M059J (cell line): ENCODE measurements at regions not wholly inside any gene's neighbourhood (a gene's known extent, or its start where the extent isn't known, plus 50 kb on each side); places are given as distances from the start of the nearest gene placed in this dataset.
"Not testable (repeated sequence)": the region's sequence is repeated elsewhere in the genome, so short reads cannot be mapped to it uniquely, and the experiment has no call there.

Experiments
- DNase-seq: peaks from one replicate; pipeline ENCODE4 v3.0.0-alpha.2; 2012; ENCODE audit warnings: low read depth

DNA sequence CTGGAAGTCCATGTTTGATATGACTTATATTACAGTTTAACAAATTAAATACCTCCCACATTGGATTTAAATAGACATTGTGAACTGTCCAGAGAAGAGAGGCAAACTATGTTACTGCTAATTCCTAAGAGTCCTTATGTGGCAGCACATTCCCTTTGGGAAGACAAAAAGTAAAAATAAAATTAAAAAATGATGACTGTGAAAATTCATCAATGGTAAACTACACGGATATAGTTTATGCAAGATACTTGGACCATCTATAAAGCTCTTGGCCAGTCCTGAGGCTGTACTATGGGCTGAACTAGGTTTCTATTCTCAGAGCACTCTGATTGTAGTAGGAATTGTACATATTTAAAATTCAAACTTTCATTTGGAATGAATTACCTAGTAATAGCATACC lies 206.4 kb downstream of the LRRK2 start:
- DNase-seq: no peak

DNA sequence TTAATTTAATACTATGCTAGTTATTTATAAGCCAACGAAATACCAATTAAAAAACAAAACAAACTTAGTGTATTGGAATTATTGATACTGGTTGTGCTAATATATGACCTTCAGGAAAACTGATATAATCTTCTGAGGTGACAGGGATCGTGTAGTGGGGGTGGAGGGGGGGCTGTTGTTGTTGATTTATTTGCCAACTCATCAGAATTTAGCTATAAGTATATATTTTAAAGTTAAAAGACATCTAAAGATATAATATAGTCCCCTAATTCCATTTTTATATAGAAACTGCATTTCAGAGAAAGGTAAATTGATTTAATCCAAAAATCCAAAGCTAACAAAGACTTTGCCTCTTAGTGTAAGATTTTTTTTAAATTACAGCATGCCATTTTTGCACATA lies 210.5 kb downstream of the LRRK2 start:
- DNase-seq: no peak

DNA sequence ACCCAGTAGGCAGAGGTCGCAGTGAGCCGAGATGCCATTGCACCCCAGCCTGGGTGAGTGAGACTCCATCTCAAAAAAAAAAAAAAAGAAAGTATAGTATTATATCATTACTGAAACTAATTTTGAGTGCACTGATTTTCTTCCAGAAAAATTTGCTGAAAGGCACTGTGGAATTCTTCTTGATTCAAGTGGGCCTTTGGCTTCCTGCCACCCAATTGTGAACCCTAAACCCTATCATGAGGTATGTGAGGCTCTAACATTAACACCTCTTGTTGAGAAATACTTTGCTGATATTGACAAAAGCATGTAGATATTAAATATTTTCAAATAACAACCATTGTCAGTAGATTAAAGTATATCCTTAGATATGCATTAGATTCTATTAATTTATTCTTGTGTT lies 211.2 kb downstream of the LRRK2 start:
- no peak for DNase-seq

DNA sequence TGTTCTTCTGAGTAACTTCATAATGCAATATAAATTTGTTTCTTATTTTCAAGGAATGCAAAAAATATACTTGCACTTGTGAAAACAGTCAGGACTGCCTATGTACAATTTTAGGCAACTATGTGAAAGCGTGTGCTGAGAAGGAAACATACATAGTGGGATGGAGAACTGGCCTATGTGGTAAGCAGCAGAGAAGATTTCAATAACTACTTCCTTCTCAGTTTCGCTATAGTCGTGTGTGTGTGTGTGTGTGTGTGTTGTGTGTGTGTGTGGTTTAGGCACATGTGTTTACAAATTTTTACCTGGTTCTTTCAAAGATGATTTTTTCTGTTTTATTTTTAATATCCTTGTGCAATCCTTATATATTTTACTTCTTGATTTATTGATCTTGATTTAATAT lies 211.8 kb downstream of the LRRK2 start:
- no peak for DNase-seq

DNA sequence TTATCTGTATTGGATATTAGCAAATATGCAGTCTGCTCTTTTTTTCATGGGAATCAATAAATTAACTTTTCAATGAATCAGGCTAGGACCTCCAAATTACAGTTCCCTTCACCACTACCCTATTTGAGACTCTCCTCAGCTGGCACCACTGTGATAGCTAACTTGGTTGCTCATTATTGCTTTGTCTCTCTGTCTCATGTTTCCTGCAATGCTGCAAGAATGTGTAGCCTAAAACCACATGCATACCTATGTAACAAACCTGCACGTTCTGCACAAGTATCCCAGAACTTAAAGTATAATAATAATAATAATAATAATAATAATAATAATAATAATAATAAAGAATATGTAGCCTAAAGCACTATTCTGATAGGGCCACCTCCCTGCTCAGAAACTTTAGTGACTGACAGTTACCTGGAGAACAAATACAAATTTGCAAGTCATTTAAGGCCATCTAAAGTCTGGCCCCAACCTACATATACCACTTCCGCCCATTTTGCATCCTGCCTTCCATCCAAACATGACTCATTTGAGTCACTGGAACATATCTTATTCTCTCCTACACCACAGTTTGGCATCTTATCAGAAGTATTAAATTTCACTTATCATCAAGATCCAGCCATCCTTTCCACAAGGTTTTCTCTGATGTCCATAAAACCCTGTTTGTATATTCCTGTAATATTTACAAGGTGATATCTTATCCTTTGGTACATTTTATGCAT lies 215.1 kb downstream of the LRRK2 start:
- peak; percentile 1 for DNase-seq

DNA sequence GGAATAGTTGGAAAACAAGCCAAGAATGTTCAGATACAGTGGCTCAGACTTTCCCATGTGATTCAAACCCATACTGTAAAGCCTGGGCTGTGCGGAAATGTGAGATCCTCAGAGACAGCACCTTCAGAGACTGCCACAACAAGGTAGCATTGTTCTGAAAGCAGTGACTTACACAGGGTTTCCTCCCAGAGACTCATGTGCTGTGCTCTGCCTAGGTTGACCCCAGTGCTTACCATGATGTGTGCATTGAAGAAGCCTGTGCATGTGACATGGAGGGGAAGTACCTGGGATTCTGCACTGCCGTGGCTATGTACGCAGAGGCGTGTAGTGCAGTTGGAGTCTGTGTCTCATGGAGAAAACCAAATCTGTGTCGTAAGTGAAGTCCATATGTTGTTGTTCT lies 219.4 kb downstream of the LRRK2 start:
- no peak for DNase-seq

DNA sequence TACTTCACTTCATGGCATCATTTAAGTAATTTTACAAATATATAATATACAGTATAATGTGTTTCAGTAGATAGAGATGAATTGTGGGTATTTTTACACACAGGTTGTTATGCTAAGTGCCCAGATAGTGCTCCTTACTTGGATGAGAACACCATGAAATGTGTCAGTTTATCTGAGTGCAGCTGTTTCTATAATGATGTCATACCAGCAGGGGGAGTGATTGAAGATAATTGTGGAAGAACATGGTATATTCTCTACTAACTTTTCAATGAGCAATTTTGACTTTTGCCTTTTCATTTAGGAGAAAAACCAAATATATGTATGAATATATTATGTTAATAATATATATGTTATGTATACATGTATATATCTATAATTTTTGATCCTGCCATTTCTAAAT lies 221.6 kb downstream of the LRRK2 start:
- DNase-seq: no peak

DNA sequence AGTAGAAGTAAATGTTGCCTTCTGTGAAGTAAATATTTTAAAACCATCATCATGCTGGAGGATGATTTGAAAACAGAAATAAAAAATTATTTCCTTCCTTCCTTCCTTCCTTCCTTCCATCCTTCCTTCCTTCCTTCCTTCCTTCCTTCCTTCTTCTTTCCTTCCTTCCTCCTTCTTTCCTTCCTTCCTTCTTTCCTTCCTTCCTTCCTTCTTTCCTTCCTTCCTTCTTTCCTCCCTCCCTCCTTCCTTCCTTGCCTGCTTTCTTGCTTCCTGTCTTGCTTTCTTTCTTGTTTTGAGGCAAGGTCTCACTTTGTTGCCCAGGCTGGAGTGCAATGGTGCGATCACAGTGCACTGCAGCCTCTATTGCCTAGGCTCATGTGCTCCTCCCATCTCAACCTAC lies 223.7 kb downstream of the LRRK2 start:
- not testable (repeated sequence) for DNase-seq

DNA sequence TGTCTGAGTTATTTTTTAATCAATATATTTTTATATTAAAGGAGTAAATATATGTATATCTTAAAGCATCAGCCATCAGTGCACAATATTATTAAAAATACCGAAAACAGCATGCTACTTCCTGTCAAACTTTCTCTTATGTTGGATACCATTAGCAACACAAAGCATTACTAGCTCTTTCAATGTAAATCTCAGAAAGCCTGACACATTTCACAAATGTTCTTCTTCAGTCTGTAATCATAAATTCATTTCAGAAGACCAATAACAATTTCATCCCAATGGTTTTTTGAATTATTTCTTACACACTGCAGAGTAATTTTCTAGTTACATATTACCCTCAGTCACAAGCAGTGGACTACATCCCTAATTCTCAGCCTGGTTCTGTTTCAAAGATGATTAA lies 226.9 kb downstream of the LRRK2 start:
- DNase-seq: no peak

DNA sequence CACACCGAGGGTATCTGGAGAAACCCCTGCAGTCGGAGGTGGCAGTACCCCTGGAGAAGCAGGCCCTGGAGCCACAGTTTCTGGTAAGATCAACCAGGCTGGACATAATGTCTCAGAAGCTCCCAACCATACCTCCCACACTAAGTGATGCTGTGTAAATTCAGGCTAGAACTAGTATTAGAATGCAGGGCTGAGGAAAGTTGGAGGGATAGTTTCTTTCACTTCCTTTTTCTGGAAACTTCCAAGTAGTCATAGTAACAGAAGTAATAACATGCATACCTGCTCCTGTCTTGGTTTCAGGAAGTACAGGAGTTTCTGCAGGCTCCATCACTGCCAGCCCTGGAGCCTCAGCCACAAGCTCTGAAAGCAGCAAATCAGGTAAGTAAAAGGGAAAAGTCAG lies 228.1 kb upstream of the CNTN1 start:
- DNase-seq: no peak

DNA sequence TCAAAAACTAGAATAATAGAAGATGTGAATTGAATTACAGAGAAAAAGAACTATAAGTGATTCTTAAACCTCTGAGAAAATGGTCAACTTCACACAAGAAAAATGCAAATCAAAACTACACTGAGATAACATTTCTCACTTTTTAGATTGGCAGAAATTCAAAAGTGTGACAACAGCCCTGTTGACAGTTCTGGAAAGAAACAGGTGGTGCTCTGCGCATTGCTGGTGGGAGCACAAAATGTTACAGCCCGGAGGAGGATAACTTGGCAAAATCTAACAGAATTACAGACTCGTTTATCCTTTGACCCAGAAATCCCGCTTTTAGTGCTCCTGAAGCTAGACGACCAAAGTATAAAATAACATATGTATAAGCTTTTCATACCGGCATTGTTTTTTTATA lies 222.5 kb upstream of the CNTN1 start:
- no peak for DNase-seq

DNA sequence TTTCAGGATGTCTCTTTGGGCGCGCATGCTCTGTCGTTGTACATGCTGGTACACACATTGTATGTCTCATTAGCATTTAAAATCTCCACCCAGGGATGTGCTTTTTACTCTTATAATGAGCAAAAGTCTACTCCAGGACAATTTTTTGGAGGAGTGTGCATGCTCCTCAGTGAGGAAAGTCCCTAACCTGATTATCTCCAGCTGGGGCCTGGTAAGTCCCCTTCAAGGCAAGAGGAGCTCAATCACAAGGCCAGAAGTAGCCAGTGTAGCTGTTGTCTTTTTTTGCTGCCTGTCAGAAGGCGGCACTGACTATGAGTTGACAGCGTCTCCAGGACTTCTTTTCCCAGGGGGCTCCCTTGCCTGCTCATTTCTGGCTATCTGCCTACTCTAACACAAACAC lies 218.3 kb upstream of the CNTN1 start:
- DNase-seq: no peak

DNA sequence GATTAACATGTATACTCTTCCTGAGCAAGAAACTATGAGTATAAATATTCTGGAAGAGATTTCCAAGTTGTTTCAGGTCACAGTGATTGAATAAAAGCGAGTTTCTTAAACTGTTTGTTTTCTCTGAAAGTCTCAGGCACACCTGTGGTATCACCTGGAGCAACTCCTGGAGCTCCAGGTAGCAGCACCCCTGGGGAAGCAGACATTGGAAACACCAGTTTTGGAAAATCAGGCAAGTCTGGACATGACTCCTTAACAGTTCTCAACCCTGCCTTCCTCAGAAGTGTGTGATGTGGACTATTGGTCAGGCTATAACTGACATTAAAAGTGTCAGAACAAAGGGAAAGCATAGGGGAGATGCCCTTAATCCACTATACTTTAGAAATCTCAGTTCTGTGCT lies 217.6 kb upstream of the CNTN1 start:
- no peak for DNase-seq

DNA sequence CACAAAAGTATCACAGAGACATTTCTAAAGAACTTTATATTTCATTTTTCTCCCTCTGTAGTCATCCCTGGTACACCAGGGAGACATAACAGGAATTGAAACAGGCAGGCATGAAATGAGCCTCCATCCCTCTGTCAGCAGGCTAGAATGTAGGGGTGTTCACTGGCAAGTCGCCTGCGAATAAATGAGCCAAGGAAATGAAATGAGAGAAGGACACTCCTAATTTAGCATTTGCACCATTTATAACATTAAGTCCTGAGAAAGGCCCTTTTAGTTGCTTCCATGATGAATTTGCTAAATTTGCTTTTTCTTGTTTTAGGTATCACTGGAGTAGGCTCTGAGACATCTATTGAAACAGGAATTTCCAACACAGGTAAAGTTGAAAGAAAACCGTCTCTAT lies 192.4 kb upstream of the CNTN1 start:
- no peak for DNase-seq

DNA sequence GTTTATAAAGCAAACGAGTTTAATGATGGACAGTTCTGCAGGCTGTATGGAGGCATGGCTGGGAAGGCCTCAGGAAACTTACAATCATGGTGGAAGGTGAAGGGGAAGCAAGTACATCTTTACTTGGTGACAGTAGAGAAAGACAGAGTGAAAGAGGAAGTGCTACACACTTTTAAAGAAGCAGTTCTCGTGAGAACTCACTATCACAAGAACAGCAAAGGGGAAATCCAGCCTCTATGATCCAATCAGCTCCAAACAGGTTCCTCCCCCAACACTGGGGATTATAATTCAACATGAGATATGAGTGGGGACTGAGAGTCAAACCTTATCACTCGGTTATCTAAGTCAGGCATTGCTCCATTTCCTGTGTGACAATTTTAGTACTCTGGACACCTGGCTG lies 189.9 kb upstream of the CNTN1 start:
- DNase-seq: no peak

DNA sequence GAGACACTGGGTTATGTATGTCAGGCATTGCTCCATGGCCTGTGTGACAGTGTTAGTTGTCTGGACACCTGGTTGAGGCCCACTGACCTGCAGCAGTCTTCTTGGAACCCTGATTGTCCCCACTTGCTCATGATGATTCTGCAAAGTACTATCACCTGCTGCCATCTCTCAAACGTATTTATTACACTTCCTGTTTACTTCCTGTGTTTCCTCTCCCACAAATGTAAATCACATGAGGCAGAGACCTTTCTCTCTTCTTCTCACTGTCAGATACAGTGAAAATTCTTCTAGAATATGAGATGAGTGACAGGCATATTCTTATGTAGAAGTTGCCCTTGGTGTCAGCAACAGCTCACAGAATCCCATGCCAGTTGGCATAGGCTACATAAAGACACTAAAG lies 186.9 kb upstream of the CNTN1 start:
- DNase-seq: no peak

DNA sequence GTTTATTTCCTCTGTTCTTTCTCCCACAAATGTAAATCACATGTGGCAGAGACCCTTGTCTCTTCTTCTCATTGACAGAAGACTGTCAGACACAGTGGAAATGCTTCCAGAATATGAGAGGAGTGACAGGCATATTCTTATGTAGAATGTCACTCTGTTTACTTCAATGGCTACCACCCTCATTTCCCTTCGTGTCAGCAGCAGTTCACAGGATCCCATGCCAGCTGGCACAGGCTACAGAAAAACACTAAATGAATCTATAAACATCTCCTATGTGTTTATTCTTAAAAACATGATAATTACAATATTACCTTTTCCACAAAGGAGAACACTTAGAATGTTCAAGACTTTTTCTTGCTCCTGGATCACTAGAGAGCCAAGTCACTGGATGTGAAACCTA lies 183.8 kb upstream of the CNTN1 start:
- no peak for DNase-seq

DNA sequence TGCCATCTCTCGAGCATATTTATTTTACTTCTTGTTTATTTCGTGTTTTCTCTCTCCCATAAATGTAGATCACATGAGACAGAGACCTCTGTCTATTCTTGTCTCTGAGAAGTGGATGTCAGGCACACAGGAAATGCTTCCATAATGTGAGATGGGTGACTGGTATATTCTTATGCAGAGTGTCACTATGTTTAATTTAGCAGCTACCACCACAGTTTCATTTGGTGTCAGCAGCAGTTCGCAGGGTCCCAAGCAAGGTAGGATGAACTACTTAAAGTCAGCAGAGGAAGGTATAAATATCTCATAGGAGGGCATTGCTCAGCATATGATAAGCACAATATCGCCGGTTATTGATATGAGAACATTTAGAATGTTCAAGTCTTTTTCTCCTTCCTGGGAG lies 180.9 kb upstream of the CNTN1 start:
- DNase-seq: no peak

DNA sequence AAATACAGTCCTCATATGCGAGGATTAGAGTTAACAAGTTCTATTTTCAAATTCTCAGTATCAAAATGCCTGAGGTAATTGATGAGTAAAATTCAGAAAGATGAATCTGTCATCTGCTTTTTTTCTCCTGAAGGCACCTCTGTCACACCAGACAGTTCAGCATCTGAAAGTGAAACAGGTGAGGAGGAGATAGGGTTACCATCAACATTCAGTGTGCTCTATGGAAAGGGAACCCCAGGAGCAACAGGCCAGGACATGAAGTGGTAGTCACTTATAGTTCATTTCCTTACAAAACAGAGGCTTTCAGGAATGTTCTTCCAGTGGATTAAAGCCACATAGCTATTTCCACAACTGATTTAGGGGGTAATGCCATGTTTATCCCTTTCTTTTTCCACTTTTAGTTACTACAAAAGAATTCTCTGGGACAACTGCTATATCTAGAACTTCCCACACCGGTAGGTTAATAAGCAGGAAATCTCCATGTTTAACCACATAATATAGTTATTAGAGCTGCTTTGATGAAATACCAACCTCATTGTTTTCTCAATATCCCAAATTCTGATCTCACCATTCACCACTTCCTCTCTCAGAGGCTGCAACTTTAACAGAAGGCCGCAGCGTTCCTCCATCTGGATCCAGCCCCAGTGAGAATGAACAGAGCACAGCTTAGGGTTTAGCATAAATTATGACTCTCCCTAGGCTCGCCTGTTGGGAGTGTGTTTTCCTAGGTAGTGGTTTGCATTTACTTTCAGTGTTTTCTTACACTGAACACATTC lies 177.0 kb upstream of the CNTN1 start:
- DNase-seq: no peak

DNA sequence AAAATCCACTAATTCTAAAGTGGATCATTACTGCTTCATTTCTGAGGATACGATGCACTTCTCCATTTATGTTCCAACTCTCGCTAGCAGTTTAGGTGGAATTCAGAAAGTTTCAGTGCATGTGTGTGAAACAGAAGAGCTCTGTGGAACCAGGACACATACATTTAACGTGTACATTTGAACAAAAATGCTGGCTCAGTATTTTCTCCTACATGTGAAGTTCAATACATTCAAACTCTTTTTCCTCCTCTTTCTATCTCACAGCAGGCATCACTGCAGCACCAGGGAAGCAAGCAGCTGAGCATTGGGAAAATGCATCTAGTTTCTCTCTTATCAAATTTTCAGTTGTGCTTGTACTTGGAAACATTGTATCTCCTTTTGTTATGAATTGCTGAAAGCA lies 169.4 kb upstream of the CNTN1 start:
- DNase-seq: no peak

DNA sequence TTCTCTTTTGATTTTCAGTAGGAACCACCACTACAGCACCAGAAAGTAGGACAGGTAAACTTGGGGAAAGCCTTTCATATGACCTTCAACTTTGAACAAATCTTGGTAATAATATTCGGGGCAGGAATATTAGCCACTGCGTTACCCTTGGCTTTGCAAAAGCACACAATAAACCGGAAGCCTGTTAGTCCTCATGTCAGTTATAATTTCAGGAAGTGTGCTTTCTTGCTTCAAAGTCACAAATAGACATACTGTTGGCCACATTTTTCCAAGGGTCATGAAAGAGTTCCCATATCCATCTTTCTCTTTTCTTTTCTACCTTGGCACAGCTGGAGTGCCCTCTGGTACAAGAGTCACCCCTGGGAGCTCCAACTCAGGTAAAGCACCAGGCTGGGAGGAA lies 167.2 kb upstream of the CNTN1 start:
- DNase-seq: no peak

DNA sequence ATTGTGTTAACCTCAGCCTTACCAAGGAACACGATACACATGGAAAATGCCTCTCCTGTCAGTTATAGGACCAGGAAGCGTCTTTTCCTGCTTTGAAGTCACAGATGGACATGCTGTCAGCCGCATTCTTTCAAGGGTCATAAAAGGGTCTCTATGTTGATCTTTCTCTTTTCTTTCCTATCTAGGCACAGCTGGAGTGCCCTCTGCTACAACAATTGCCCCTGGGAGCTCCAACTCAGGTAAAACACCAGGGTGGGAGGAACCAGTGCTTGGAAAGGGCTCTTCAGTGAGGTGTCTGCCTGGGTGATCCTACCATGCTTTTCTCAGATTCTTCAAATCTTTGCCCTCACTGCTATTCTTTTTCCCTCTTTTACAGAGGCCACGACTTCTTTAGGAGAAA lies 157.4 kb upstream of the CNTN1 start:
- no peak for DNase-seq

DNA sequence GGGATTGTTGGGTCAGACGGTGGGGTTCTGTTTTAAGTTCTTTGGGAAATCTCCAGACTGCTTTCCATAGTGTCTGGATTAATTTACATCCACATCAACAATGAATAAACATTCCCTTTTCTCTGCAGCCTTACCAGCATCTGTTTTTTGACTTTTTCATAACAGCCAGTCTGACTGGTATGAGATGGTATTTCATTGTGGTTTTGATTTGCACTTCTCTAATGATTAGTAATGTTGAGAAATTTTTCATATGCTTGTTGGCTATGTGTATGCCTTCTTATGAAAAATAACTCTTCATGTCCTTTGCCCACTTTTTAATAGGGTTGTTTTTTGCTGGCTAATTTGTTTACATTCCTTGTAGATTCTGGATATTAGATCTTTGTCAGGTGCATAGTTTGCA lies 140.8 kb upstream of the CNTN1 start:
- no peak for DNase-seq

DNA sequence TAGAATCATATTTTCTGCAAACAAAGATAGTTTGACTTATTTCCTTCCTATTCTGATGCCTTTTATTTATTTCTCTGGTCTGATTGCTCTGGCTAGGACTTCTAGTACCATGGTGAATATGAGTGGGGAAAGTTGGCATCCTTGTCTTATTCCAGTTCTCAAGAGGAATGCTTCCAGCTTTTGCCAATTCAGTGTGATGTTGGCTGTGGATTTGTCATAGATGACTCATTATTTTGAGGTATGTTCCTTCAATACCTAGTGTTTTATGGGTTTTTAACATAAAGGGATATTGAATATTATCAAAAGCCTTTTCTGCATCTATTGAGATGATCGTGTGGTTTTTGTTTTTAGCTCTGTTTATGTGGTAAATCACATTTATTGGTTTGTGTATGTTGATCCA lies 139.4 kb upstream of the CNTN1 start:
- peak; percentile 0 for DNase-seq
